Epithelial cell of esophagus (primary cell): ENCODE measurements at regions not wholly inside any gene's neighbourhood (a gene's known extent, or its start where the extent isn't known, plus 50 kb on each side); places are given as distances from the start of the nearest gene placed in this dataset.

Source experiments
- DNase-seq: peaks from one replicate; pipeline ENCODE4 v3.0.0; 2010; ENCODE audit warnings: low read depth
- H3K4me3 ChIP-seq: 2 replicates; pipeline ENCODE4 v1.5.1; 2011; ENCODE audit warnings: mild to moderate bottlenecking, low read length, control low read depth
- TF ChIP-seq, protein P1 (sequence below): IDR thresholded peaks from 2 replicates; pipeline ENCODE4 v1.5.1; 2011; ENCODE audit warnings: low read depth, mild to moderate bottlenecking, low read length, control low read depth, inconsistent platforms; ENCODE audit not compliant: insufficient read depth; ENCODE audit errors: missing control alignments

DNA sequence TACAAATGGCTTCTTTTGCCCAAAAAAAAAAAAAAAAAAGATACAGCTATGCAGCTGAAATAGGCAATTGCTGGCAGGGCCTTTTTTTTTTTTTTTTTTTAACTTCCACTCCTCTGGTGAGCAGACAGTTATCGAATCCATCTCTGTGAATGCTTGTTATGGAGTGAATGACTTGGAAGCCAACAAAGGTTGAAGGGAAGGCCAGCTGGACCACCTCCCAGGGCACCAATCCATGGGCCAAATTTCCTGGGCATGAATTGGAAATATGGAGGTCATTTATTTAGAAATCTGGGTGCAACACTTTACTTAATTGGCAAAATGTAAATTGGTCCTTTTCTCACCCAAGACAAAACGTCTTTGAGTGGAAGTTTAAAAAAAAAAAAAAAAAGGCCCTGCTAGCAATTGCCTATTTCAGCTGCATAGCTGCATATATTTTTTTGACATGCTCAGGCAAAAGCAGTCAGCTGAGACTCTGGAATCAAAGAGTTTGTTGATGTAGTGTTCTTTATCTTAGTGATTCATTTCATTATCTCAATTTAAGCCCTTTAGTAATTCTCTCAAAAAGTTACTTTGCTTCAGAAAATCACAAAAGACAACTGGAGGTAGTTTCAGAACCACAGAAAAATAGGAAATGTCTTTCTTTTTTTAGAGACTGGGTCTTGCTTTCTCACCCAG is 392.2 kb upstream of the KLF4 start:
- no peak overlapping the region for H3K4me3 ChIP-seq
- peak; percentile 13 for DNase-seq
- TF ChIP-seq, protein P1, sequence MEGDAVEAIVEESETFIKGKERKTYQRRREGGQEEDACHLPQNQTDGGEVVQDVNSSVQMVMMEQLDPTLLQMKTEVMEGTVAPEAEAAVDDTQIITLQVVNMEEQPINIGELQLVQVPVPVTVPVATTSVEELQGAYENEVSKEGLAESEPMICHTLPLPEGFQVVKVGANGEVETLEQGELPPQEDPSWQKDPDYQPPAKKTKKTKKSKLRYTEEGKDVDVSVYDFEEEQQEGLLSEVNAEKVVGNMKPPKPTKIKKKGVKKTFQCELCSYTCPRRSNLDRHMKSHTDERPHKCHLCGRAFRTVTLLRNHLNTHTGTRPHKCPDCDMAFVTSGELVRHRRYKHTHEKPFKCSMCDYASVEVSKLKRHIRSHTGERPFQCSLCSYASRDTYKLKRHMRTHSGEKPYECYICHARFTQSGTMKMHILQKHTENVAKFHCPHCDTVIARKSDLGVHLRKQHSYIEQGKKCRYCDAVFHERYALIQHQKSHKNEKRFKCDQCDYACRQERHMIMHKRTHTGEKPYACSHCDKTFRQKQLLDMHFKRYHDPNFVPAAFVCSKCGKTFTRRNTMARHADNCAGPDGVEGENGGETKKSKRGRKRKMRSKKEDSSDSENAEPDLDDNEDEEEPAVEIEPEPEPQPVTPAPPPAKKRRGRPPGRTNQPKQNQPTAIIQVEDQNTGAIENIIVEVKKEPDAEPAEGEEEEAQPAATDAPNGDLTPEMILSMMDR = no peak

- TF ChIP-seq, protein P1 = no peak
- no peak for DNase-seq
- H3K4me3 ChIP-seq = no peak overlapping the region
Observed at GRCh38 chr9:107878462-107878861, 388.9 kb upstream of the KLF4 start.

DNA sequence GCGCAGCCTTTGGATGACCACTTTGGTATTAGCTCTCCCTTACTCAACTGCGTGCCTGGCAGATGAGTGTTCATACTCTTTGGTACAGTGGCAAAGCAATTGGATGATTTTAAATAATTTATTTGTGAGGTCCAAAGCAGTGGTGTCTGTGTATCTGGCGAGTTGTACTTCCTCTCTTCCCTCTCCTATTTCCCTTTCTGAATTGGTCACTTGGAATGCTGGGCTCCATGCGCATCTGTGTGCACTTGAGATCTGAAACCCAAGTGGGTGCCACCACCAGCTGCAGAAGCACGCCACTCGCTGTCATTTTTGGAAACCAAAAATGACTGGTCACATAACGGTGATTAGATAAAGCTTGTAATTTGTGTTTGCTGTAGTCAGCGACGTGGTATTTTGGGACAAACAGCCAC is 386.0 kb upstream of the KLF4 start:
- no peak overlapping the region for H3K4me3 ChIP-seq
- no peak for DNase-seq
- TF ChIP-seq, protein P1 = no peak

GRCh38 chr9:107874591-107875369 is 385.2 kb upstream of the KLF4 start:
- no peak for DNase-seq
- TF ChIP-seq, protein P1 = no peak
- H3K4me3 ChIP-seq = no peak overlapping the region

- TF ChIP-seq, protein P1 = no peak
- H3K4me3 ChIP-seq = no peak overlapping the region
- no peak for DNase-seq
Observed at GRCh38 chr9:107874137-107874536, 384.6 kb upstream of the KLF4 start.

DNA sequence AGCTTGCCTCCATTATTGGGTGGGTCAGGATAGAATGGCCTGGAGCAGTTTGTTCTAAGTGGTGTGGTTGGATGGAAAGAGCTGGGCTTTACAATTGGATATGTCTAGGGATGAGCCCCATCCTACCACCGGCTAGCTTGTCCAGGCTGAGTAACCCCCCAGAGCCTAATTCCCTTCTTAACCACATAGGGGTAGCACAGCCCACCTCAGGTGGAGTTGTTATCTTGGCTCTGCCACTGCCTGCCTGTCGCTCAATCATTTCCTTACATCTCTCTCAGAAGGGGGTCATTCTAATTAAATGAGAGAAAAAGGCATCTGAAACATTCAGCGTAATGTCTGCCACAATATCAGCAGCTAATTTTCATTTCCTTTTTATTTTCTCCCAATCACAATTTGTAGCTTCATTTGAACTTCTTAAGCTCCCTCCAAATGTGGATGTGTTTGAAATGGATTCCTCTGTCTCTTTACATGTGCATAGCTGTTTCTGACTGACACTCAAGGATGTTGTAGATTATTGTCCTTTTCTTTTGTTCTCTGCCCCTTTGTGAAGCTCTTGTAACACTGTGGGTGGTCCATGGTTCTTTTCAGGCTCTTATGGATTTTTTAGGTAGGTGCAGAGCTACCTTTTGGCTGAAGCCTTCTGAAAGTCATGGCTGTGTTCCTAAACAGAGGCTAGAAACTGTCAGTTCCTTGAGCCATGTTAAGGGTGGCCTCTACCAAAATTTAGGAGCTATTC is 383.1 kb upstream of the KLF4 start:
- no peak overlapping the region for H3K4me3 ChIP-seq
- no peak for DNase-seq
- TF ChIP-seq, protein P1 = no peak
